ENCODE measurements at regions not wholly inside any gene's neighbourhood (a gene's known extent, or its start where the extent isn't known, plus 50 kb on each side); places are given as distances from the start of the nearest gene placed in this dataset.
"Not testable (repeated sequence)": the region's sequence is repeated elsewhere in the genome, so short reads cannot be mapped to it uniquely, and the experiment has no call there.

- peak; percentile 9 for DNase-seq
Observed at GRCh38 chr2:140178234-140178633, 1398.0 kb upstream of the NXPH2 start.

GRCh38 chr2:140177086-140177485 is 1396.9 kb upstream of the NXPH2 start:
- DNase-seq, result no peak

GRCh38 chr2:140173790-140174189 is 1393.6 kb upstream of the NXPH2 start:
- no peak for DNase-seq

GRCh38 chr2:140164449-140164848 is 1384.3 kb upstream of the NXPH2 start:
- no peak for DNase-seq

DNA sequence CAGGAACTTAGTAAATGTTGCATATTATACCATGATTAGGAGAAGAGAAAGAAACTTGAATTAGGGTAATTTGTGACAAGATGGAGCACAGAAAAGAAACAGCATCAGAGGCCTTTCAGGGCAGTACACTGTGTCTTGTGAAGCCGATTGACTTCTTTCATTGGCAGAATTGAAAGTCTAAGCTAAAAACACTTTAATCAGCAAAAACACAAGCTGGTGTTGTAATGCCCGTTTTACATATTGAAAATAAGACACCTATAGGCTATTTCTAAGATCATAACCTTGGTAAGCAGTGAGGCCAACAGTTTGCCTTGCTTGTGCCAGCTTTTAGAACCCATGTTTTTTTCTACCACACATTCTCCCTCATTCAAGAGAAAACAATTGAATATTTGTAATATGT is 1378.1 kb upstream of the NXPH2 start:
- DNase-seq, result no peak

- DNase-seq, result no peak
Observed at GRCh38 chr2:140157816-140158215, 1377.6 kb upstream of the NXPH2 start.

GRCh38 chr2:140154706-140155105 is 1374.5 kb upstream of the NXPH2 start:
- DNase-seq, result no peak

GRCh38 chr2:140154271-140154670 is 1374.1 kb upstream of the NXPH2 start:
- no peak for DNase-seq

DNA sequence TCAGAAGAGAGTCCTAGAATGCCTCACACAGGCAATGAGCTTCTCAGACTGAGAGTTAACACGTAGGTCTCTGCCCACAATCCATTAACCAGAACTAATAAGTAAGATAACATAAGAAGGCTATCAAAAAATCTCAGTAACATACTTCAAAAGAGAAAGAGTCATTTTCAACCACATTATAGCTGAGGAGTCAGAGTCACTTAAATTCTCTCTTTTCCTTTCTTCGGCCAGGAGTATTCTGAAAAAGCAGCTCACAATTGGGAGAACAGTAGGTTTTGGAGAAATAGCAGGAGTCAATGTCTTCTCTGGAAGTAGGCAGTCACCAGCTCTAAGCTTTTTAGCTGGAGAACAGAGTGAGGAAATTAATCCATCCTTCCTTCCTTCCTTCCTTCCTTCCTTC is 1364.4 kb upstream of the NXPH2 start:
- no peak for DNase-seq

- no peak for DNase-seq
Observed at GRCh38 chr2:140138736-140139135, 1358.5 kb upstream of the NXPH2 start.

- no peak for DNase-seq
Observed at GRCh38 chr2:140136861-140137260, 1356.7 kb upstream of the NXPH2 start.

DNA sequence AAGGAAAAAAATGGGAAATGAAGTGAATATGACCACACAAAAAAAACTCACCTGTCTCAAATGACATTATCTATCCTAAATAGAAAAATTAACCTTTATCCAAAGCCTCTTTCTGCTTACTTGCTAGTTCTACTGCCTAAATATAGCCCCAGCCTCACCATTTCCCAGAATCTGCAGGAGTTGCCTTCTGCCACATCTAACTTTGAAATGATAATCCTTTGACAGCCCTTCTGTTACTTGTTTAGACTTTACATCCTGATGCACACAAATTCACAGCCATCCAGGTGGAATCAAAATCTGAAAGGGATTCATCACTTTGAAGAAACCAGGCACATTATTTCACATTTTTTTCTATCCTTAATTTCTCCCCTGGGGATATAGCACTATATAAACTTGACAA is 1356.2 kb upstream of the NXPH2 start:
- no peak for DNase-seq

DNA sequence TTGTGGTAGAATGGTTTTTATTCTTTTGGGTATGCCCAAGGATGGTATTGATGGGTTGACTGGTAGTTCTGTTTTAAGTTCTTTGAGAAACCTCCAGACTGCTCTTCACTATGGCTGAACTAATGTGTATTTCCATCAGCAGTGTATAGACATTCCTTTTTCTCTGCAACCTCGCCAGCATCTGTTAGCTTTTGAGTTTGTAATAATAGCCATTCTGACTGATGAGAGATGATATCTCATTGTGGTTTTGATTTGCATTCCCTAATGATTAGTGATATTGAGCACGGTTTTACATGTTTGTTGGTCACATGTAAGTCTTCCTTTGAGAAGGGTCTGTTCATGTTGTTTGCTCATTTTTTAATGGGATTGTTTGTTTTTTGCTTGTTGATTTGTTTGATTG is 1348.7 kb upstream of the NXPH2 start:
- DNase-seq, result no peak

- DNase-seq, result no peak
Observed at GRCh38 chr2:140122001-140122400, 1341.8 kb upstream of the NXPH2 start.

DNA sequence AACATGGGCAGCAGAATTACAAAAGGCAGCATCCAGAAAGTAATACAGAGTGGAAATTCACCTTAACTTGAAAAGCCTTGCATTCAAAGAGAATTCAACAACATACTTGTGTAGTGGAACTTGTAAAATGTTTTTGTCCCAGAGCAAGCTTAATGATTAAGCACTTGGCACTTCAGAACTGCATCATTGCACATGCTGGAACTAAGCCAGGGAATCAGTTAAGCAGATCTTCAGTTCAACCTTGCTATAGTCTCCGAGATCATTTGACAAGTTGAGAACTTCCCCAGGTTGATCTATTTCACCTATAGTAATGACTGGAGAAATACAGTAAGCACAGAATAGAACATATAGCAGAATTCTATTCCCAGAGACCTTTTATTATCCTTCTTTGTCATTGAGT is 1337.2 kb upstream of the NXPH2 start:
- no peak for DNase-seq

- no peak for DNase-seq
Observed at GRCh38 chr2:140108706-140109475, 1328.7 kb upstream of the NXPH2 start.

DNA sequence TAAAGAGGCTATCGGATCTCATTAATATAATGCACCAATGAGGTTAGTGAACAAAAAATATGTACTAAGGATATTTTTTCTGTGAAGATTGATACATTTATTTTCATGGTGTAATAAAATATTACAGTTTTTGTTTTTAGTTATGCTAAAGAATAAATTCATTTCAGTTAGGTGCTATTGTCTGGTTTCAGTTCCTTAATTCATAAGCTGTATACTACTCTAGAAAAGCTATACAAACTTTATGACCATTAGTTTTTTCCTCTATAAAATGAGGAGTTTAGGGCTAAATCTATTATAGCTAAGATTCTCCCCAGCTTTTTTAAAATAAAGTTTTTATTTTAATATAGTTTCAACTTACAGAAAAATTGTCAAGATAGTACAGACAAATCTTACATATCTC is 1311.7 kb upstream of the NXPH2 start:
- DNase-seq, result no peak

DNA sequence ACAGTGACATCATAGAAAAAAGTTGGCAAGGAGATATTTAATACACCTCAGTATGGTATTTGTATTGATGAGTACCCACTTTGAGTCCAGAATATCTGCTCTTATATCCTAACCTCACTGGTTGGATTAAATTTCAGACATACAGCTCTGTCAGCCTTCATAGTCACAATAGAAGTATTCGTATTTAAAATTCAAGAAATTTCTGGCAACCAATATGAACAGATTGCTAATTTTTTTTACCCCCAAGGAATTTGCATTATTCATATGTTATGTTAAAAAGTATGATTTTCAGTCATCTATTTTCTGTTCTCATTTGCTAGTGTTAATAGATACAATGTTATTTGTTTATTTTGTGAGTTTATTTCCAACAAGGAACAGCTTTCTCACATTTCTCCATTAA is 1306.8 kb upstream of the NXPH2 start:
- no peak for DNase-seq

DNA sequence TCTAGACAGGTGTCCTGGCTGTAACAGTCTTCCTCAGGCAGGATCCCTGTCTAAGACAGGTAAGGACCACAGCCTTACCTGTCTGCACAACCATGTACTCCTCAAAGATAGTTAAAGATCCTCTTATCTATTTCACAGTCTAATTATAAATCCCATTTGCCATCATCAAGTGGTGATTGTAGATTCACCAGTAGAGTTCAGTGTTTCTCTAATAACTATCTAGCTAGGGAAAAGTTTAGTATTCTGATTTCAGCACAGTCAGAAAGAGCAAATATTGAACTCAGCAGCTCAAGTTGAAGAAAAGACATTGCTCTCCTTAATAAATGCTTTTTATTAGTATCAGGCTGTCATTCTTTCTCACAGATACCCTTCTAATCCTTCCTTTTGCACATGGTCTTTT is 1305.5 kb upstream of the NXPH2 start:
- no peak for DNase-seq

DNA sequence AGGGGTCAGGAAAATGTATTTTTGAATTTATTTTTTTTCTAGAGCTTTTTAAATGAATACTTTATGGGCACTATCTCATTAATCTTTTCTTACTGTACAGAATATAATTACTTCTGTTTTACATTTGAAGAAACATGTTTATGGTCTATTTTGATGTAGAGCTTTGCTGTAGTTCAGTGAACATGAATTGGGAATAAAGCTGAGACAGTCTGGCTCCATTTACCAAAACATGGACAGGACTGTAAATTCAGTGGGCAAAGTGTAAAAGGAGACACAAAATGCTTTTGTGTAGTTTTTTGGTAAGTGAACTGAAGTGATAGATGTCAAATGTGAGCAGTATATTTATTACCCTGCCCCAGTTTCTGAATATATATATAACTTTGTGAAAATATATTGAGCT is 1298.8 kb upstream of the NXPH2 start:
- no peak for DNase-seq

DNA sequence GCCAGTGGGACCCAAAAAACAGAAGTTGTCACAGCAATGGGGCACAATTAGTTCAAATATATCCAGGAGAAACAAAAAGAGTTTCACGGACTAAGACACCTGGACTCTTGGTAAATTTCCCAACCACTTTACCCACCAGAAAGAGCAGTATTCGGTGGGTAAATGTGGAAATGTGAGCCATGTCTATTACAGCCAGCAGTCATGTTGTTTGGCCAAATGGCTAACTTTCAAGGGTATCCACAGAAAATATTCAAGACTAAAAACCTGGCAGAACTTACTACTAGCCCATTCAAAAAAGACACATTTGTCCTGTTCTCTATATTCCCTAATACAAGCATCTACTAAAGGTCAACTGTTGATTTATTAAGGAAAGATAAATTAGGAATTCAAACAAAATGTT is 1296.0 kb upstream of the NXPH2 start:
- DNase-seq, result no peak

DNA sequence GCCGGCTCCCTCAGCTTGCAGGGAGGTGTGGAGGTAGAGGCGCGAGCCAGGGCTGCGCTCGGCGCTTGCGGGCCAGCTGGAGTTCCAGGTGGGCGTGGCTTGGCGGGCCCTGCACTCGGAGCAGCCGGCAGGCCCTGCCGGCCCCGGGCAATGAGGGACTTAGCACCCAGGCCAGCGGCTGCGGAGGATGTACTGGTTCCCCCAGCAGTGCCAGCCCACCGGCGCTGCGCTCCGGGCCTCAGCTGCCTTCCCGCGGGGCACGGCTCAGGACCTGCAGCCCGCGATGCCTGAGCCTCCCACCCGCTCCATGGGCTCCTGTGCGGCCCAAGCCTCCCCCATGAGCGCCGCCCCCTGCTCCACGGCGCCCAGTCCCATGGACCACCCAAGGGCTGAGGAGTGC is 1293.6 kb upstream of the NXPH2 start:
- DNase-seq, result not testable (repeated sequence)

DNA sequence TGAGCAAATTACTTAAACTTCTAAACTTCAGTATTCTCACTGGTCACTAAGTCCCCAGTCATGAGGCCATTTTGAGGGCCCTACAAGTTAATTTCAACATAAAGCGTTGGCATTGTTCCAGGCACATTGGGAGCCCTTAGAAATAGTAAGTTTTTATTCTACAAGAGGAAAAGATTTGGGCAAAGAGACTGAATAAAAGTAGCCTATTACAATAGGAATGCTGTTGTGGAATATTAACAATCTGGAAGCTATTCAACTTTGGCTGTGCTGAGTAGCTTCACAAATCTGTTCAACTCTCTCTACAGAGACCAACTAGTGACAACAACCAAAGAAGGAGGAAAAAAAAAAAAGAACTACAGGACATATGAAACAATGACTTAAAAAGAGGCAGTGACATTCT is 1287.5 kb upstream of the NXPH2 start:
- DNase-seq, result no peak

DNA sequence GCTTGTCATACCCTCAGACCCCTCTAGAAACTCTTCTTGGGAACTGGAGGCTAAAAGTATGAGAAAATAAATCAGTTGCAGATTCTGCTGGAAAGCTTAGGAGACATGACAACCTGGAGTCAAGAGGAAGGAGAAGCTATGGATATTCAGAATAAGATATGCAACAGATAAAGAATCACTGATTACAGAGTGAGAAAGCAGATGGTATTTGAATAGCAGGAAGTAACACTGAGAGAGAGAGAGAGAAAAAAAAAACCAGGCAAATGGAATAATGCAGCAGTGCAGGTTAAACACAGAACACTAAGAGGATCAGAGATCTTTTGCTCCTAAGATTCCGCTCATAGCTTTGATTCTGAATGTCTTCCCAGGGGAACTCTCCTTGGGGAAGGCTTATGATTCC is 1284.1 kb upstream of the NXPH2 start:
- DNase-seq, result no peak

GRCh38 chr2:140063356-140063755 is 1283.2 kb upstream of the NXPH2 start:
- peak; percentile 1 for DNase-seq

Measured in NCI-H1092 treated with DMSO at 0.1 percent for 48 hours (cell line).